PC-3 (cell line): ENCODE measurements at regions not wholly inside any gene's neighbourhood (a gene's known extent, or its start where the extent isn't known, plus 50 kb on each side); places are given as distances from the start of the nearest gene placed in this dataset.

Source experiments
- ATAC-seq: fragments of 200-7000 bp; cut with Tn5 transposase; 2 replicates; pipeline ENCODE4 v1.9.1; 2020; ENCODE audit warnings: mild to moderate bottlenecking, moderate library complexity
- BruUV-seq: library from RNA; stranded (reverse); fragments of 400-500 nt; replicated peaks from 2 replicates; lab custom pipeline; 2021; lab: Mats Ljungman, UMichigan
- CTCF ChIA-PET: fragments of 300-600 bp; sonication (Branson Sonifier 250); formaldehyde crosslinking; loops from one replicate; lab custom pipeline; 2022; ENCODE audit warnings: antibody characterized with exemption; lab: Charles Lee
- POLR2A ChIA-PET: fragments of 300-600 bp; sonication (Branson Sonifier 250); formaldehyde crosslinking; loops from one replicate; lab custom pipeline; 2022; ENCODE audit warnings: antibody characterized with exemption; ENCODE audit not compliant: unreplicated experiment; lab: Charles Lee
- DNase-seq: peaks from one replicate; pipeline ENCODE4 v3.0.0-alpha.2; 2015
- H2AFZ ChIP-seq: fragments of 300-600 bp; sonication (generic); 2 replicates; pipeline ENCODE4 v1.6.0; 2016; ENCODE audit warnings: antibody characterized with exemption, low read length
- H3F3A ChIP-seq: fragments of 300-600 bp; sonication (generic); one replicate; pipeline ENCODE4 v1.6.0; 2017; ENCODE audit warnings: antibody characterized with exemption, low read length, control low read depth, mild to moderate bottlenecking; ENCODE audit not compliant: unreplicated experiment
- H3K27ac ChIP-seq: fragments of 300-600 bp; sonication (generic); 2 replicates; pipeline ENCODE4 v1.5.1; 2016; ENCODE audit warnings: mild to moderate bottlenecking, low read length
- H3K27me3 ChIP-seq: fragments of 300-600 bp; sonication (generic); 2 replicates; pipeline ENCODE4 v1.6.1; 2016; ENCODE audit warnings: low read length, mixed read lengths
- H3K36me3 ChIP-seq: fragments of 300-600 bp; sonication (generic); 2 replicates; pipeline ENCODE4 v1.6.1; 2016; ENCODE audit warnings: low read depth, mixed run types, low read length, mixed read lengths
- H3K4me1 ChIP-seq: fragments of 300-600 bp; sonication (generic); 2 replicates; pipeline ENCODE4 v1.5.1; 2016; ENCODE audit warnings: low read length; ENCODE audit not compliant: insufficient read depth
- H3K4me2 ChIP-seq: fragments of 300-600 bp; sonication (generic); 2 replicates; pipeline ENCODE4 v1.6.0; 2016; ENCODE audit warnings: low read length
- H3K4me3 ChIP-seq: fragments of 300-600 bp; sonication (generic); 2 replicates; pipeline ENCODE4 v1.5.1; 2016; ENCODE audit warnings: mild to moderate bottlenecking, low read length, mixed read lengths
- H3K79me2 ChIP-seq: fragments of 300-600 bp; sonication (generic); 2 replicates; pipeline ENCODE4 v1.6.1; 2017; ENCODE audit warnings: low read length, mixed read lengths
- H3K9ac ChIP-seq: fragments of 300-600 bp; sonication (generic); 2 replicates; pipeline ENCODE4 v1.6.0; 2016; ENCODE audit warnings: mild to moderate bottlenecking, low read length
- H3K9me2 ChIP-seq: fragments of 300-600 bp; sonication (generic); replicated peaks from 2 replicates; pipeline ENCODE4 v1.6.1; 2016; ENCODE audit warnings: mixed run types, low read length, mixed read lengths
- H3K9me3 ChIP-seq: fragments of 300-600 bp; sonication (generic); 2 replicates; pipeline ENCODE4 v1.6.1; 2016; ENCODE audit warnings: low read length, mixed read lengths
- H4K20me1 ChIP-seq: fragments of 300-600 bp; sonication (generic); 2 replicates; pipeline ENCODE4 v1.6.1; 2016; ENCODE audit warnings: low read length, mixed read lengths
- CTCF ChIP-seq: fragments of 300-600 bp; sonication (generic); conservative IDR thresholded peaks from 2 replicates; pipeline ENCODE4 v1.5.1; 2017; ENCODE audit warnings: antibody characterized with exemption, low read depth, mild to moderate bottlenecking, low read length
- EZH2 ChIP-seq: fragments of 300-600 bp; sonication (generic); IDR thresholded peaks from one replicate; pipeline ENCODE4 v1.6.1; 2017; ENCODE audit warnings: antibody characterized with exemption, mild to moderate bottlenecking, low read length; ENCODE audit not compliant: unreplicated experiment
- EZH2phosphoT487 ChIP-seq: fragments of 300-600 bp; sonication (generic); IDR thresholded peaks from 2 replicates; pipeline ENCODE4 v1.6.1; 2018; ENCODE audit warnings: mild to moderate bottlenecking, antibody characterized with exemption, low read length, borderline replicate concordance
- intact Hi-C: fragments of 100-400 bp; cut with micrococcal nuclease; formaldehyde crosslinking; loops from 2 replicates; pipeline ENCODE4 v1.9.0; 2023

GRCh38 chr2:181745796-181746540 is 65.7 kb upstream of the NEUROD1 start:
- ChIA-PET CTCF (no interaction called here), POLR2A (interaction anchor here (0.7 kb wide), 1 partner anchor 209 kb away, joined by 3 read pairs; no protein-coding TSS in a partner anchor)
- H2AFZ ChIP-seq: no peak overlapping the region
- no peaks in the 10 kb centered on the region for H3K36me3 ChIP-seq
- no peaks in the 10 kb centered on the region for H3K9me3 ChIP-seq
- peaks cover 29% of the 10 kb centered on the region for H3K4me1 ChIP-seq
- intact Hi-C loops: no loop called here
- H4K20me1 ChIP-seq: no peaks in the 10 kb centered on the region
- no peaks in the 10 kb centered on the region for H3K79me2 ChIP-seq
- no peaks in the 10 kb centered on the region for H3K27me3 ChIP-seq
- DNase-seq (no peak), ATAC-seq (no peak)
- H3K4me2 ChIP-seq: no peak overlapping the region
- H3K4me3 ChIP-seq: no peak overlapping the region
- TF ChIP-seq EZH2phosphoT487 (no peak), EZH2 (no peak), CTCF (no peak)
- no TSS peak for BruUV-seq
- H3K9ac ChIP-seq: no peak overlapping the region
- H3F3A ChIP-seq: no peaks in the 10 kb centered on the region
- H3K27ac ChIP-seq: no peak overlapping the region
- H3K9me2 ChIP-seq: no peaks in the 10 kb centered on the region

GRCh38 chr2:181746844-181747243 is 66.5 kb upstream of the NEUROD1 start:
- POLR2A ChIA-PET: no interaction called here
- intact Hi-C loops: no loop called here
- no peak overlapping the region for H3K9ac ChIP-seq
- TF ChIP-seq CTCF (no peak), EZH2 (no peak), EZH2phosphoT487 (no peak)
- H4K20me1 ChIP-seq: no peaks in the 10 kb centered on the region
- CTCF ChIA-PET: no interaction called here
- no peak overlapping the region for H2AFZ ChIP-seq
- H3K9me3 ChIP-seq: no peaks in the 10 kb centered on the region
- no peaks in the 10 kb centered on the region for H3K9me2 ChIP-seq
- no peak overlapping the region for H3K4me2 ChIP-seq
- BruUV-seq: no TSS peak
- H3K4me3 ChIP-seq: no peak overlapping the region
- H3F3A ChIP-seq: no peaks in the 10 kb centered on the region
- peak; percentile 27 for DNase-seq
- no peak for ATAC-seq
- peaks cover 22% of the 10 kb centered on the region for H3K4me1 ChIP-seq
- H3K36me3 ChIP-seq: no peaks in the 10 kb centered on the region
- H3K27ac ChIP-seq: no peak overlapping the region
- H3K27me3 ChIP-seq: no peaks in the 10 kb centered on the region
- H3K79me2 ChIP-seq: no peaks in the 10 kb centered on the region

- ChIA-PET CTCF (no interaction called here), POLR2A (no interaction called here)
- ATAC-seq: no peak
- Histone ChIP-seq H3K27ac (no peak overlapping the region), H3K4me1 (no peaks in the 10 kb centered on the region), H3K27me3 (no peaks in the 10 kb centered on the region), H3K4me2 (no peak overlapping the region), H3K36me3 (no peaks in the 10 kb centered on the region), H4K20me1 (no peaks in the 10 kb centered on the region), H3K9me3 (no peaks in the 10 kb centered on the region), H3K4me3 (no peak overlapping the region), H3F3A (no peaks in the 10 kb centered on the region), H3K9me2 (no peaks in the 10 kb centered on the region), H2AFZ (no peak overlapping the region), H3K79me2 (no peaks in the 10 kb centered on the region), H3K9ac (no peak overlapping the region)
- no TSS peak for BruUV-seq
- no peak for DNase-seq
- TF ChIP-seq EZH2: no peak
- TF ChIP-seq EZH2phosphoT487: no peak
- no peak for TF ChIP-seq CTCF
- intact Hi-C loops: no loop called here
These were observed 70.0 kb upstream of the NEUROD1 start for GRCh38 chr2:181750305-181750704.
